Non-pigmented ciliary epithelial cell (primary cell): ENCODE measurements at regions not wholly inside any gene's neighbourhood (a gene's known extent, or its start where the extent isn't known, plus 50 kb on each side); places are given as distances from the start of the nearest gene placed in this dataset.
"Not testable (repeated sequence)": the region's sequence is repeated elsewhere in the genome, so short reads cannot be mapped to it uniquely, and the experiment has no call there.

ENCODE experiments used
- DNase-seq: peaks from one replicate; pipeline ENCODE4 v3.0.0-alpha.2; 2010; ENCODE audit warnings: low read depth

- no peak for DNase-seq
These were observed 372.2 kb downstream of the MRPL39 start for GRCh38 chr21:25234857-25235801.

GRCh38 chr21:25220954-25221353 is 386.3 kb downstream of the MRPL39 start:
- DNase-seq, result no peak

- DNase-seq, result no peak
These were observed 387.1 kb downstream of the MRPL39 start for GRCh38 chr21:25220169-25220568.

GRCh38 chr21:25215698-25216384 is 391.4 kb downstream of the MRPL39 start:
- no peak for DNase-seq

GRCh38 chr21:25214676-25215075 is 392.6 kb downstream of the MRPL39 start:
- no peak for DNase-seq

- DNase-seq, result no peak
These were observed 407.3 kb downstream of the MRPL39 start for GRCh38 chr21:25199944-25200343.

GRCh38 chr21:25191141-25191540 is 416.1 kb downstream of the MRPL39 start:
- DNase-seq, result no peak

GRCh38 chr21:25189497-25189896 is 417.8 kb downstream of the MRPL39 start:
- DNase-seq, result no peak

- DNase-seq, result no peak
These were observed 418.6 kb downstream of the MRPL39 start for GRCh38 chr21:25188677-25189079.

- no peak for DNase-seq
These were observed 421.0 kb downstream of the MRPL39 start for GRCh38 chr21:25186273-25186672.

GRCh38 chr21:25183577-25183976 is 423.7 kb downstream of the MRPL39 start:
- no peak for DNase-seq

- DNase-seq, result not testable (repeated sequence)
These were observed 425.6 kb downstream of the MRPL39 start for GRCh38 chr21:25181690-25182089.

- no peak for DNase-seq
These were observed 428.2 kb downstream of the MRPL39 start for GRCh38 chr21:25179116-25179515.

GRCh38 chr21:25176637-25177412 is 430.5 kb downstream of the MRPL39 start:
- no peak for DNase-seq

- no peak for DNase-seq
These were observed 431.3 kb downstream of the MRPL39 start for GRCh38 chr21:25175938-25176337.

- no peak for DNase-seq
These were observed 435.8 kb downstream of the MRPL39 start for GRCh38 chr21:25171438-25171837.

- DNase-seq, result no peak
These were observed 436.6 kb downstream of the MRPL39 start for GRCh38 chr21:25170681-25171080.

- DNase-seq, result no peak
These were observed 437.9 kb downstream of the MRPL39 start for GRCh38 chr21:25169370-25169769.

- DNase-seq, result not testable (repeated sequence)
These were observed 440.4 kb downstream of the MRPL39 start for GRCh38 chr21:25166904-25167303.

- no peak for DNase-seq
These were observed 445.7 kb downstream of the MRPL39 start for GRCh38 chr21:25161571-25161970.

- DNase-seq, result not testable (repeated sequence)
These were observed 452.3 kb downstream of the MRPL39 start for GRCh38 chr21:25155020-25155419.

GRCh38 chr21:25149022-25149421 is 458.3 kb downstream of the MRPL39 start:
- no peak for DNase-seq
